Upper lobe of left lung (tissue), 6 donors: ENCODE measurements at regions not wholly inside any gene's neighbourhood (a gene's known extent, or its start where the extent isn't known, plus 50 kb on each side); places are given as distances from the start of the nearest gene placed in this dataset.

Source experiments
- ATAC-seq, 2 donors: fragments of 200-7000 bp; cut with Tn5 transposase; one replicate each; pipeline ENCODE4 v1.9.1; 2022; ENCODE audit warnings: mild to moderate bottlenecking in 2 of 2, moderate library complexity in 2 of 2; ENCODE audit not compliant: low FRiP score in 2 of 2
- DNase-seq, 2 donors: peaks; one replicate each; pipeline ENCODE4 v3.0.0-alpha.2; 2019 to 2020
- H3K27ac ChIP-seq, 4 donors: fragments of 200-600 bp; sonication (generic); one replicate each; pipeline ENCODE4 v1.5.1; 2016 to 2019
- H3K27me3 ChIP-seq, 4 donors: fragments of 200-600 bp; sonication (generic); one replicate each; pipeline ENCODE4 v1.5.1; 2017 to 2019
- H3K36me3 ChIP-seq, 4 donors: fragments of 200-600 bp; sonication (generic); one replicate each; pipeline ENCODE4 v1.5.1; 2016 to 2019
- H3K4me1 ChIP-seq, 4 donors: fragments of 200-600 bp; sonication (generic); one replicate each; pipeline ENCODE4 v1.5.1; 2018 to 2019
- H3K4me3 ChIP-seq, 4 donors: fragments of 200-600 bp; sonication (generic); one replicate each; pipeline ENCODE4 v1.5.1; 2017 to 2019; ENCODE audit warnings: mild to moderate bottlenecking in 2 of 4, moderate library complexity in 1 of 4
- H3K9me3 ChIP-seq, 4 donors: fragments of 200-600 bp; sonication (generic); one replicate each; pipeline ENCODE4 v1.5.1; 2018 to 2019
- CTCF ChIP-seq, 6 experiments: fragments of 450-650 bp in 4 of 6; fragments of 200-600 bp in 2 of 6; sonication (generic) in 2 of 6; IDR thresholded peaks; one replicate each; pipeline ENCODE4 v1.5.1; 2016 to 2019; ENCODE audit warnings: antibody characterized with exemption in 6 of 6
- EP300 ChIP-seq, 4 donors: sonication (generic); formaldehyde crosslinking; IDR thresholded peaks; one replicate each; pipeline ENCODE4 v1.5.1; 2017; ENCODE audit warnings: antibody characterized with exemption in 4 of 4, control low read depth in 2 of 4
- POLR2A ChIP-seq, 4 donors: fragments of 450-650 bp; IDR thresholded peaks; one replicate each; pipeline ENCODE4 v1.5.1; 2016 to 2017; ENCODE audit warnings: antibody characterized with exemption in 4 of 4, mild to moderate bottlenecking in 2 of 4
- POLR2AphosphoS5 ChIP-seq, 2 donors: sonication (generic); formaldehyde crosslinking; IDR thresholded peaks; one replicate each; pipeline ENCODE4 v1.5.1; 2017; ENCODE audit warnings: antibody characterized with exemption in 2 of 2
- WGBS, 2 donors: methylation state at CpG; one replicate each; pipeline ENCODE4 v1.1.5; 2017 to 2018; 5-methylcytosine and 5-hydroxymethylcytosine counted together
- donor health status: DM: no; HTN: no; CAD: no; lungs with moderate emphysema.
- donor health status: DM: no; HTN: yes; CAD: no; lungs with severe emphysema.

- no peak for DNase-seq
Measured at GRCh38 chr16:80014241-80014939, 413.9 kb upstream of the MAF start.

GRCh38 chr16:80012586-80012985 lies 412.0 kb upstream of the MAF start:
- TF ChIP-seq CTCF (IDR thresholded peaks at IDR 0.05) (no peak), POLR2A (IDR thresholded peaks at IDR 0.05) (no peak), EP300 (IDR thresholded peaks at IDR 0.05) (no peak), POLR2AphosphoS5 (IDR thresholded peaks at IDR 0.05) (no peak)
- 60 to 73% methylated on average over 3 of the region's 3 CpGs for WGBS, 2 donors
- no peak for DNase-seq

More at GRCh38 chr16:80014241-80014939, 413.9 kb upstream of the MAF start:
- TF ChIP-seq POLR2AphosphoS5 (IDR thresholded peaks at IDR 0.05), result no peak
- TF ChIP-seq POLR2A (IDR thresholded peaks at IDR 0.05), result no peak
- no peak for TF ChIP-seq CTCF (IDR thresholded peaks at IDR 0.05)
- no peak for TF ChIP-seq EP300 (IDR thresholded peaks at IDR 0.05)
- WGBS, 2 donors, result 47 to 69% methylated on average over 1 of the region's 1 CpG
- H3K4me3 ChIP-seq, result no peak overlapping the region
- ATAC-seq, result no peak
- H3K4me1 ChIP-seq, result no peaks in the 10 kb centered on the region
- H3K27ac ChIP-seq, result no peak overlapping the region
- H3K36me3 ChIP-seq, result no peaks in the 10 kb centered on the region
- H3K27me3 ChIP-seq, result no peaks in the 10 kb centered on the region
- no peaks in the 10 kb centered on the region for H3K9me3 ChIP-seq

GRCh38 chr16:80009971-80010659 lies 409.6 kb upstream of the MAF start:
- H3K4me3 ChIP-seq, result no peak overlapping the region
- no peaks in the 10 kb centered on the region for H3K36me3 ChIP-seq
- no peak for TF ChIP-seq POLR2A (IDR thresholded peaks at IDR 0.05)
- TF ChIP-seq CTCF (IDR thresholded peaks at IDR 0.05), result no peak
- TF ChIP-seq EP300 (IDR thresholded peaks at IDR 0.05), result no peak
- TF ChIP-seq POLR2AphosphoS5 (IDR thresholded peaks at IDR 0.05), result no peak
- ATAC-seq (no peak), DNase-seq (no peak)
- H3K9me3 ChIP-seq, result no peaks in the 10 kb centered on the region
- H3K4me1 ChIP-seq, result no peaks in the 10 kb centered on the region
- H3K27ac ChIP-seq, result no peak overlapping the region
- 62 to 72% methylated on average over 4 of the region's 4 CpGs for WGBS, 2 donors
- H3K27me3 ChIP-seq, result no peaks in the 10 kb centered on the region

More at GRCh38 chr16:80012586-80012985, 412.0 kb upstream of the MAF start:
- H3K4me1 ChIP-seq, result no peaks in the 10 kb centered on the region
- no peak overlapping the region for H3K4me3 ChIP-seq
- no peaks in the 10 kb centered on the region for H3K27me3 ChIP-seq
- ATAC-seq, result no peak
- H3K36me3 ChIP-seq, result no peaks in the 10 kb centered on the region
- H3K27ac ChIP-seq, result no peak overlapping the region
- H3K9me3 ChIP-seq, result no peaks in the 10 kb centered on the region

GRCh38 chr16:80008857-80009256 lies 408.3 kb upstream of the MAF start:
- Histone ChIP-seq H3K27ac (no peak overlapping the region), H3K4me3 (no peak overlapping the region), H3K27me3 (no peaks in the 10 kb centered on the region), H3K36me3 (no peaks in the 10 kb centered on the region), H3K4me1 (no peaks in the 10 kb centered on the region), H3K9me3 (no peaks in the 10 kb centered on the region)
- DNase-seq (no peak), ATAC-seq (no peak)
- WGBS, 2 donors, result 90 to 97% methylated on average over 2 of the region's 2 CpGs
- no peak for TF ChIP-seq CTCF (IDR thresholded peaks at IDR 0.05)

GRCh38 chr16:80007231-80007630 lies 406.7 kb upstream of the MAF start:
- no peak for ATAC-seq
- H3K27ac ChIP-seq, result no peak overlapping the region
- H3K4me1 ChIP-seq, result no peaks in the 10 kb centered on the region
- no peaks in the 10 kb centered on the region for H3K9me3 ChIP-seq
- no peaks in the 10 kb centered on the region for H3K36me3 ChIP-seq
- whole genome bisulfite sequencing, 2 donors, result 74 to 83% methylated on average over 4 of the region's 4 CpGs
- no peaks in the 10 kb centered on the region for H3K27me3 ChIP-seq
- H3K4me3 ChIP-seq, result no peak overlapping the region
- TF ChIP-seq POLR2A (IDR thresholded peaks at IDR 0.05), result no peak
- TF ChIP-seq EP300 (IDR thresholded peaks at IDR 0.05), result no peak
- TF ChIP-seq POLR2AphosphoS5 (IDR thresholded peaks at IDR 0.05), result no peak
- TF ChIP-seq CTCF (IDR thresholded peaks at IDR 0.05), result no peak
- no peak for DNase-seq
